Ovary (tissue), 3 donors: ENCODE measurements at regions not wholly inside any gene's neighbourhood (a gene's known extent, or its start where the extent isn't known, plus 50 kb on each side); places are given as distances from the start of the nearest gene placed in this dataset.
"Not testable (repeated sequence)": the region's sequence is repeated elsewhere in the genome, so short reads cannot be mapped to it uniquely, and the experiment has no call there.

Experiments used
- POLR2A ChIP-seq: fragments of 450-650 bp; IDR thresholded peaks from one replicate; pipeline ENCODE4 v1.6.1; 2017; ENCODE audit warnings: antibody characterized with exemption, mild to moderate bottlenecking, moderate library complexity
- TF ChIP-seq, protein P1 (sequence below), 3 donors: fragments of 450-650 bp in 2 of 3; fragments of 200-600 bp in 1 of 3; IDR thresholded peaks; one replicate each; pipeline versions ENCODE4 v1.5.1 to v1.8.0; 2016 to 2022; ENCODE audit warnings: antibody characterized with exemption in 3 of 3, mild to moderate bottlenecking in 1 of 3
- donor health status: DM: no; HTN: no; CAD: no.

DNA sequence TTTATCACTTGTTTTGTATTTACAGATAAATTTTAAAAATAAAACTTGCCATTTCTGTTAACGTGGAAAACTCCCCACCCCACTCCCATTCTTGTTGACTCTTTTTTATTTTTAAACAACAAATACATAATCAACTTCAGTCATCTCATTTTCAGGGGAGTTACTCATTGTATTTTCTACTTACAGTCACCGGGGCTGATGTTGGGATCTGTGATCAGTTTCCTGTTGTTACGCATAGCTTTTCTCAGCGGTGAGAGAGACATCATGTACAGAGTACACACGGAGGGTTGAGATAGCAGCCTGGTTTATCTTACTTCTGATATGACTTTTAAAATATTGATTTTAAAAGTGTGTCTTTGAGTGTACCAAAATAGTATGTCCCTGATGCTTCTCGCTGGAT lies 248.0 kb upstream of the PLGLB2 start:
- TF ChIP-seq, protein P1, sequence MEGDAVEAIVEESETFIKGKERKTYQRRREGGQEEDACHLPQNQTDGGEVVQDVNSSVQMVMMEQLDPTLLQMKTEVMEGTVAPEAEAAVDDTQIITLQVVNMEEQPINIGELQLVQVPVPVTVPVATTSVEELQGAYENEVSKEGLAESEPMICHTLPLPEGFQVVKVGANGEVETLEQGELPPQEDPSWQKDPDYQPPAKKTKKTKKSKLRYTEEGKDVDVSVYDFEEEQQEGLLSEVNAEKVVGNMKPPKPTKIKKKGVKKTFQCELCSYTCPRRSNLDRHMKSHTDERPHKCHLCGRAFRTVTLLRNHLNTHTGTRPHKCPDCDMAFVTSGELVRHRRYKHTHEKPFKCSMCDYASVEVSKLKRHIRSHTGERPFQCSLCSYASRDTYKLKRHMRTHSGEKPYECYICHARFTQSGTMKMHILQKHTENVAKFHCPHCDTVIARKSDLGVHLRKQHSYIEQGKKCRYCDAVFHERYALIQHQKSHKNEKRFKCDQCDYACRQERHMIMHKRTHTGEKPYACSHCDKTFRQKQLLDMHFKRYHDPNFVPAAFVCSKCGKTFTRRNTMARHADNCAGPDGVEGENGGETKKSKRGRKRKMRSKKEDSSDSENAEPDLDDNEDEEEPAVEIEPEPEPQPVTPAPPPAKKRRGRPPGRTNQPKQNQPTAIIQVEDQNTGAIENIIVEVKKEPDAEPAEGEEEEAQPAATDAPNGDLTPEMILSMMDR (IDR thresholded peaks at IDR 0.05), result not testable (repeated sequence)
- TF ChIP-seq POLR2A, result not testable (repeated sequence)
